ENCODE measurements at regions not wholly inside any gene's neighbourhood (a gene's known extent, or its start where the extent isn't known, plus 50 kb on each side); places are given as distances from the start of the nearest gene placed in this dataset.

DNA sequence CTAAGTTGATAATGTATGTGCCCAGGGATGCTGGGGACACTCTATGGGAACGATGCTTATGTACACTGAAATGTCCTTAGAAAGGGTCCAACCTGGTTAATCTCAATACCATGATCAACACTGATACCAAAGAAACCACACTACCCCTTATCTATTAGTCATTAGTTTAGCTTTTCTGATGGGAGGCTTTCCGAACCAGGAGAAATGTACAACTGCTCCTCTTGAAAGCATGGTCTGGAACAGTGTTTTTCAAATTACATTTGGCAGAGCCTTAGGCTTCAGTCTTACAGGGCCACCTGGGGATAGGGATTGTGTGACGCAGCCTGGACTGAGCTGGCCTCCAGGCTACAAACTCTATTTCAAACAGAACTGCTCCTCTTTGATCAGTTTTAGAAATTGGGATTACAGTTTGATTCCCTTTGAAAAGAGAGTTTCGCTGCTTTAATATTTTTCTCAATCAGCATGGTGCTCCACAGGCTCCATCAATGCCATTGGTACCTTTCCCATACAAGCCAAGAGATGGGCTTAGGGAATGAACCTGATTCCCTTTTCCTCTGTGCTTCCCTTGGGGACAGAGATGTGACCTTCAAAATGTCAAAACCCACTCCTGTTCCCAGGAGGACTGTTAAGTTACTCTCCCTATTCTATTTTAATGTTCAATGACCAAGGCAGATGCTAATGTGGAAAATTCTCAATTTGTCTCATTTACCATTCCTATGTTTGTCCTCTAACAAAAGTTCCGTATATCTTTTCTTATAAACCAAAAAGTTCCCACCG is 296.0 kb upstream of the ADAMTS9 start:
- no peak overlapping the region for H3K27ac ChIP-seq (replicated peaks)
- no peak for DNase-seq (ENCODE audit: low read depth in 1 of 2, low spot score in 1 of 2)
- no peaks in the 10 kb centered on the region for H3K27me3 ChIP-seq (ENCODE audit: insufficient read depth, poor library complexity, severe bottlenecking)
- H3K4me3 ChIP-seq (replicated peaks; ENCODE audit: insufficient read depth, low read length): no peak overlapping the region
- no peak for TF ChIP-seq SPI1 (IDR thresholded peaks at IDR 0.05; ENCODE audit: borderline replicate concordance, low read depth)
- TF ChIP-seq POLR2AphosphoS5 (IDR thresholded peaks at IDR 0.05; ENCODE audit: low read depth): no peak
- TF ChIP-seq, protein P1, sequence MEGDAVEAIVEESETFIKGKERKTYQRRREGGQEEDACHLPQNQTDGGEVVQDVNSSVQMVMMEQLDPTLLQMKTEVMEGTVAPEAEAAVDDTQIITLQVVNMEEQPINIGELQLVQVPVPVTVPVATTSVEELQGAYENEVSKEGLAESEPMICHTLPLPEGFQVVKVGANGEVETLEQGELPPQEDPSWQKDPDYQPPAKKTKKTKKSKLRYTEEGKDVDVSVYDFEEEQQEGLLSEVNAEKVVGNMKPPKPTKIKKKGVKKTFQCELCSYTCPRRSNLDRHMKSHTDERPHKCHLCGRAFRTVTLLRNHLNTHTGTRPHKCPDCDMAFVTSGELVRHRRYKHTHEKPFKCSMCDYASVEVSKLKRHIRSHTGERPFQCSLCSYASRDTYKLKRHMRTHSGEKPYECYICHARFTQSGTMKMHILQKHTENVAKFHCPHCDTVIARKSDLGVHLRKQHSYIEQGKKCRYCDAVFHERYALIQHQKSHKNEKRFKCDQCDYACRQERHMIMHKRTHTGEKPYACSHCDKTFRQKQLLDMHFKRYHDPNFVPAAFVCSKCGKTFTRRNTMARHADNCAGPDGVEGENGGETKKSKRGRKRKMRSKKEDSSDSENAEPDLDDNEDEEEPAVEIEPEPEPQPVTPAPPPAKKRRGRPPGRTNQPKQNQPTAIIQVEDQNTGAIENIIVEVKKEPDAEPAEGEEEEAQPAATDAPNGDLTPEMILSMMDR (IDR thresholded peaks at IDR 0.05; ENCODE audit: insufficient read depth, low read length): no peak
- TF ChIP-seq GABPA (IDR thresholded peaks at IDR 0.05; ENCODE audit: low read depth): no peak
- TF ChIP-seq, protein P2, sequence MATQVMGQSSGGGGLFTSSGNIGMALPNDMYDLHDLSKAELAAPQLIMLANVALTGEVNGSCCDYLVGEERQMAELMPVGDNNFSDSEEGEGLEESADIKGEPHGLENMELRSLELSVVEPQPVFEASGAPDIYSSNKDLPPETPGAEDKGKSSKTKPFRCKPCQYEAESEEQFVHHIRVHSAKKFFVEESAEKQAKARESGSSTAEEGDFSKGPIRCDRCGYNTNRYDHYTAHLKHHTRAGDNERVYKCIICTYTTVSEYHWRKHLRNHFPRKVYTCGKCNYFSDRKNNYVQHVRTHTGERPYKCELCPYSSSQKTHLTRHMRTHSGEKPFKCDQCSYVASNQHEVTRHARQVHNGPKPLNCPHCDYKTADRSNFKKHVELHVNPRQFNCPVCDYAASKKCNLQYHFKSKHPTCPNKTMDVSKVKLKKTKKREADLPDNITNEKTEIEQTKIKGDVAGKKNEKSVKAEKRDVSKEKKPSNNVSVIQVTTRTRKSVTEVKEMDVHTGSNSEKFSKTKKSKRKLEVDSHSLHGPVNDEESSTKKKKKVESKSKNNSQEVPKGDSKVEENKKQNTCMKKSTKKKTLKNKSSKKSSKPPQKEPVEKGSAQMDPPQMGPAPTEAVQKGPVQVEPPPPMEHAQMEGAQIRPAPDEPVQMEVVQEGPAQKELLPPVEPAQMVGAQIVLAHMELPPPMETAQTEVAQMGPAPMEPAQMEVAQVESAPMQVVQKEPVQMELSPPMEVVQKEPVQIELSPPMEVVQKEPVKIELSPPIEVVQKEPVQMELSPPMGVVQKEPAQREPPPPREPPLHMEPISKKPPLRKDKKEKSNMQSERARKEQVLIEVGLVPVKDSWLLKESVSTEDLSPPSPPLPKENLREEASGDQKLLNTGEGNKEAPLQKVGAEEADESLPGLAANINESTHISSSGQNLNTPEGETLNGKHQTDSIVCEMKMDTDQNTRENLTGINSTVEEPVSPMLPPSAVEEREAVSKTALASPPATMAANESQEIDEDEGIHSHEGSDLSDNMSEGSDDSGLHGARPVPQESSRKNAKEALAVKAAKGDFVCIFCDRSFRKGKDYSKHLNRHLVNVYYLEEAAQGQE (IDR thresholded peaks at IDR 0.05; ENCODE audit: insufficient replicate concordance, low read depth): no peak

DNA sequence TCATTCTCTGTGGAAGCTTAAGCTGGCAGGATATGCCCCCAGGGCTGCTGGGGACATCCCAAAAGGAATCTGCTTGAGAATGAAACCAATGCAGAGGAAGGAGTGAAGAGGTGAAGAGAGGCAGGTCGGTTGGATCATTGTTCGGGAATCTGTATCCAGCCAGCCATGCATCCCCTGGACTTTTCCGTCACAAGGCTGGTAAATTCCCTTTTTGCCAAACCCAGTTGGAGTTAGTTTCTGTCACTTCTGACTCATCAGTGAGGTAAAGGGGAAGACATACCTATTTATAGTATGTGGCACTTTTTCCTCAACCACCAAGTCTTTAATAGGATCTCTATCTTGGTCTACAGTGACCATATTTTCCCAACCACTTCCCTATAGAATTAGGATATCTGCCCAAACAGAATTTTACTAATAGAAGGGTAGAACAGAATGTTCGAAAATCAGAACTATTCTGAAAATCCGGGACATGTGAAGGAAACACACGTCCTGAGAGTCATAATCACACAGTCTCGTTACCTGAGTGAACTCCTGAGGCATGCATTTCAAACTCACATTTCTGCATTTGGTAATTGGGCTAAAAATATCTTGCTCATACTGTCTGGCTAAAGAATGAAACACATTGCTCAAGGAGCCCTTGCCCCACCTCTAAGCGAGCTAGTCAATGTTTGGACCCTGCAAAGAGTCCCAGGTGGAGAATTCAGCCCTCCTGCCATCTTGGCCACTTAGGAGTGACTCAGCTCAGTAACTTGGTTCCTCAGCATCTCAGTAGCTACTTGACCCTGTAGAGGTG is 289.7 kb upstream of the ADAMTS9 start:
- TF ChIP-seq SPI1 (IDR thresholded peaks at IDR 0.05; ENCODE audit: borderline replicate concordance, low read depth) (no peak), GABPA (IDR thresholded peaks at IDR 0.05; ENCODE audit: low read depth) (no peak), POLR2AphosphoS5 (IDR thresholded peaks at IDR 0.05; ENCODE audit: low read depth) (no peak)
- TF ChIP-seq, protein P1 (IDR thresholded peaks at IDR 0.05; ENCODE audit: insufficient read depth, low read length): no peak
- TF ChIP-seq, protein P2 (IDR thresholded peaks at IDR 0.05; ENCODE audit: insufficient replicate concordance, low read depth): no peak
- H3K27me3 ChIP-seq (ENCODE audit: insufficient read depth, poor library complexity, severe bottlenecking): no peaks in the 10 kb centered on the region
- no peak overlapping the region for H3K27ac ChIP-seq (replicated peaks)
- no peak overlapping the region for H3K4me3 ChIP-seq (replicated peaks; ENCODE audit: insufficient read depth, low read length)
- DNase-seq (ENCODE audit: low read depth in 1 of 2, low spot score in 1 of 2): no peak

DNA sequence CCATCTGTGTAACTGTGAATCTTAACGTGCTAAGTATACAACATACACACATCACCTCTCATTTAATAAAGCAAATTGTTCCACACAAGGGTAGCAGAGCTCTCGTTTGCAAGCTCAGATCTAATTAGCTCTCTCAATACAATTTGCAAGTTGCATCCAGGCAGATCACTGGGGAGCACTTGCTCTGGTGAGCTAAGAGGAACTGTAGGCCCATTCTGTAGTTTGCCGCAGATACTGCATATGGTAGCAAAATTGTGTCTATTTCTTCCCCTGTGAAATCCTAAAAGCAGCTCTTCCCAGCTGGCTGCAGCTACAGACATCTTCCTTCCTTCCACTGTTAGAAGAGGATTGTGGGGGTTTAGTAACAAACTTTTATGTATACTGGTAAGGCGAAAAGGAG is 288.7 kb upstream of the ADAMTS9 start:
- no peak for DNase-seq (ENCODE audit: low read depth in 1 of 2, low spot score in 1 of 2)
- no peak for TF ChIP-seq POLR2AphosphoS5 (IDR thresholded peaks at IDR 0.05; ENCODE audit: low read depth)
- Histone ChIP-seq H3K27ac (replicated peaks) (no peak overlapping the region), H3K4me3 (replicated peaks; ENCODE audit: insufficient read depth, low read length) (no peak overlapping the region), H3K27me3 (ENCODE audit: insufficient read depth, poor library complexity, severe bottlenecking) (no peaks in the 10 kb centered on the region)

DNA sequence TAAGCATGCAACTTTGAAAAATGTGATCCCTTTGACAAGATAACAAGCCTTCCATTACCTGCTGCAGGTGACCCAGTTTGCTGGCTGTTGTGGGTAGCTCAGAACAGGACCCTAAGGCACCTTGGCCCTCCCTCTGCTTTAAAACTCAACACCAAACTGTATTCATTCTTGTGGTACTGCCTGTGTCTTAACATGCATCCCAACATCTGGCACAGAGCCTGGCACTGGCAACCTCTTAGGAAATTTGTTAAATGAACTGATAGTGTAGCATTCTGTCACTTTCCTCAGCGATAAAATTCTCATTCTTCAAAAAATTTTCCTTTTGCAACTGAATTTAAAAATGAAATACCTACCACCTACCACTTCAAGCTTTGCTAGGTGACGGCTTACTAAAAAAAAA is 287.3 kb upstream of the ADAMTS9 start:
- no peak for TF ChIP-seq SPI1 (IDR thresholded peaks at IDR 0.05; ENCODE audit: borderline replicate concordance, low read depth)
- no peak for TF ChIP-seq POLR2AphosphoS5 (IDR thresholded peaks at IDR 0.05; ENCODE audit: low read depth)
- no peak for TF ChIP-seq GABPA (IDR thresholded peaks at IDR 0.05; ENCODE audit: low read depth)
- TF ChIP-seq, protein P1 (IDR thresholded peaks at IDR 0.05; ENCODE audit: insufficient read depth, low read length): no peak
- TF ChIP-seq, protein P2 (IDR thresholded peaks at IDR 0.05; ENCODE audit: insufficient replicate concordance, low read depth): no peak
- no peak overlapping the region for H3K4me3 ChIP-seq (replicated peaks; ENCODE audit: insufficient read depth, low read length)
- H3K27me3 ChIP-seq (ENCODE audit: insufficient read depth, poor library complexity, severe bottlenecking): no peaks in the 10 kb centered on the region
- no peak overlapping the region for H3K27ac ChIP-seq (replicated peaks)
- DNase-seq (ENCODE audit: low read depth in 1 of 2, low spot score in 1 of 2): no peak

Data from HL-60 (cell line).